ENCODE measurements at regions not wholly inside any gene's neighbourhood (a gene's known extent, or its start where the extent isn't known, plus 50 kb on each side); places are given as distances from the start of the nearest gene placed in this dataset.

GRCh38 chr4:159538556-159538955, 435.7 kb downstream of the RAPGEF2 start:
- no peak for TF ChIP-seq CTCF (IDR thresholded peaks at IDR 0.05; ENCODE audit: low read depth, low read length)
- H3K4me3 ChIP-seq (ENCODE audit: low read depth, low read length), result no peak overlapping the region

- H3K4me3 ChIP-seq (ENCODE audit: low read depth, low read length), result no peak overlapping the region
- no peak for TF ChIP-seq CTCF (IDR thresholded peaks at IDR 0.05; ENCODE audit: low read depth, low read length)
Observed at GRCh38 chr4:159540038-159540437, 437.2 kb downstream of the RAPGEF2 start.

- no peak overlapping the region for H3K4me3 ChIP-seq (ENCODE audit: low read depth, low read length)
- TF ChIP-seq CTCF (IDR thresholded peaks at IDR 0.05; ENCODE audit: low read depth, low read length), result no peak
Observed at GRCh38 chr4:159540501-159540900, 437.6 kb downstream of the RAPGEF2 start.

GRCh38 chr4:159541143-159541542, 438.3 kb downstream of the RAPGEF2 start:
- no peak for TF ChIP-seq CTCF (IDR thresholded peaks at IDR 0.05; ENCODE audit: low read depth, low read length)
- H3K4me3 ChIP-seq (ENCODE audit: low read depth, low read length), result no peak overlapping the region

- no peak for TF ChIP-seq CTCF (IDR thresholded peaks at IDR 0.05; ENCODE audit: low read depth, low read length)
- no peak overlapping the region for H3K4me3 ChIP-seq (ENCODE audit: low read depth, low read length)
Observed at GRCh38 chr4:159542296-159542695, 439.4 kb downstream of the RAPGEF2 start.

GRCh38 chr4:159543831-159544230, 441.0 kb downstream of the RAPGEF2 start:
- no peak for TF ChIP-seq CTCF (IDR thresholded peaks at IDR 0.05; ENCODE audit: low read depth, low read length)

GRCh38 chr4:159545556-159545955, 442.7 kb downstream of the RAPGEF2 start:
- no peak overlapping the region for H3K4me3 ChIP-seq (ENCODE audit: low read depth, low read length)
- no peak for TF ChIP-seq CTCF (IDR thresholded peaks at IDR 0.05; ENCODE audit: low read depth, low read length)

More at GRCh38 chr4:159543831-159544230, 441.0 kb downstream of the RAPGEF2 start:
- H3K4me3 ChIP-seq (ENCODE audit: low read depth, low read length), result no peak overlapping the region
